DMS114 treated with DMSO at 0.1 percent for 48 hours (cell line): ENCODE measurements at regions not wholly inside any gene's neighbourhood (a gene's known extent, or its start where the extent isn't known, plus 50 kb on each side); places are given as distances from the start of the nearest gene placed in this dataset.

Source experiments
- DNase-seq: peaks from one replicate; lab custom pipeline; 2025; ENCODE audit not compliant: unreplicated experiment; lab: John Stamatoyannopoulos, UW

DNA sequence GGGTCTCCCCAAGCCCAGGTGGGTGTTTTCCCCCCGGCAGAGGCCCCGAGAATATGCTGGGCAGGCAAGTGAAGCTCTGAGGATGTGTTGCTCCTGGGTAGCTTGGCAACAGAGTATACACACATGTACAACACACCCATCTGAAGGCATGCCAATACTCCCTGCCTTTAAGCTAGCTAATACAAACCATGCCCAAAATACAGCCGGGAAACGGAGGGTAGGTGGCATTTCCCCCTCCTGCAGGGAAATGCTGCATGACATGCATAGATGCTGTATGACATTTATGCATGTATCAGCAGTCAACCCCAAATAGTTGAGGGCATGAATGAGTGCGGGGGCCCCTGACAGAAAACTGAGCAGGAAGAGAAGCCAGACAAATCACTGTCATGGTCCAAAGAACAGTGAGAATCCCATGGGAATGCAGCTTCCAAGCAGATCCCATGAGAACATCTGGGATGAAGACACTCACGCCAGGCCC is 614.1 kb downstream of the EBF1 start:
- no peak for DNase-seq

DNA sequence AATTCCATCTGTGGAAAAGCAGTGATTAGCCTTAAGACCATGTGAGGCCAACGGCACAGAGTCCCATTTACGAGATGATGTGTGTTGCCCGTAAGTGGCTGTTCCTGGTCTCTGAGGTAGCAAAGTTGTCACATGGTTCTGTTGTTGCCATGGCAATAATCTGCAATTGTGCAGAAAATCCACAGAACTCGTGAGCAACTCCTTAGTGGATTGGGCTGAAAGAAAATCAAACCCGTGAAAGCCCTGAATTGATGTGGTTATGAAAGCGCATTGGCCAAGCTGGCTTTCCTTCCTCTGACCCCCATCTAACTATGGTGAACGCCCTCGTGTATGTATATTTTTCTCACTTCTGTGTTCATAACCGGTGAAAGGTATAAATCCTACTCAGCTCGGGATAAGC is 614.7 kb downstream of the EBF1 start:
- no peak for DNase-seq

DNA sequence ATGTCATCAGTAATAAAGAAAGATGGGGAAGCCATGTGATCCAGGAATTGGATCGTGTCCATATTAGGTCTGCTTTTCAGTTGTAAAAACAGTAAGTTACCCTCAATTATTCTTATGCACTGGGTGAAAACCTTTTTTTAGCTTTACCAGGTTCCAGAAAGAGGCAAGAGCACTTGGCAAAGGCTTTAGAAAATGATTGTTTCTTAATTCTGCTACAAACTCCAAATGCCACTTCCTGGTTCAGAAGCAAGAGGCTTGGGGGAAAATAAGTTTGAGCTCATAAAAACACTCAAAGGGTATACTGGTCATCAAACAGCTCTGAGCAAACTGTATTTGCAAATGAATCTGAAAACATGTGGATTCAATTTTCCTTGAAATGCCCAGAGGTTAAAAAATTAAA is 615.6 kb downstream of the EBF1 start:
- DNase-seq = no peak

DNA sequence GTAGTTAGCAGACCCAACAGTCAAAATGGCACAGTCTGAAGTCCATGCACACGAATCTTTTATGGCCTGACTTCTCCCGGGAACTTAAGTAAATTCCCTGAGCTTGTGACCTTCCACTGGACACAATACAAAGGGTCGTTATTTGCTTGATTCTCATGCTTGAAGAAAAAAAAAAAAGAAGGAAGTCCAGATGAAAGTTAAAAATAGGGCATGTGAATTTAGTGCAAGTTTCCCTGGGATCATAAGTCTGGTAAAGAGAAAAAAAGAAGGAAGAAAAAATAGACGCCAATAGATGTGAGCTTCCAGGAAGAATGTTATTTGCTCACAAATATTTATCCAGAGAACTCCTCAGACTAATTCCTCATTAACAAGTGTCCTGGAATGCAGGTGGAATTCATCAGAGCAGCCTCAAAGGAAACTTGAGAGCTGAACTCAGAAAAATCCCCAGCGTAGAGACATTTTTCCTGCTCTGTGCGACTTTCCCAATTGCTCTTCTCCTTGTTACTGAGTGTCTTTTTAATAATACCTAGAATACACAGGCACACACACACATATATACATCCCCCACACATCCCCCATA is 616.3 kb downstream of the EBF1 start:
- no peak for DNase-seq

DNA sequence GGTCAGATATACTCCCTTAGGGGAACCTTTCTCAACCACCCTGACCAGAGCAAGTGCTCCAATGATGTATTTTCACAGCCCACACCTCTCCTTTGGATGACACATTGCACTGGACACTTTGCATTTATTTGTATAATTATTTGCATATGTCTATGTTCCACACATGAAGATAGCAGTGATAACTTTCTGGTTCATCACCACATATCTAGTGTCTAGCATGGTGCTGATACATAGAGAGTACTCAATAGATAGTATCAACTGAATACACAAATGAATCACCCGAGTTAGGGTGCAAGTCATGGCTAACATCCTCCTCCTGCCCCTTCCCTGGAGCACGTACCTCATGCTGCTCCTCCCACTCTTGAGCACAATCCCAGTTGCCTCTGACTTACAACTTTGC is 617.6 kb downstream of the EBF1 start:
- DNase-seq = no peak

DNA sequence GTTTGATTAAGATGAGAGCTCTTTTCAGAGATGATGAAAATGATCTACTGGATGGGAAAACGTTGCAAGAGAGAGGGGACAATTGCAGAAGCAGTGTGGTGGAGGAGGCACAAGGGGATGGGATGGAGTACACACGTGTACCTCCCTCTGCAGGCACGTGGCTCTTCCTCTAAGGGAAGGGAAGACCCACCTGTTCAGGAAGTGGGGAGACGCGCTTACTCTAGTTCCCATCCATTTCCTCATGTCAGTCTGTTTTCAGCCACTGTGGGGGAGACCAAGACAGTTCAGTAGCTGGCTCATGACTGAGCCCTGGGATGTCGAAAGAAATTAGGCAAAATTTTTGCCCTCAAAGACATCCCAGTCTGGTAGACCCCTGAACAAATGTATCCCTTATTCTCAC is 619.2 kb upstream of the CLINT1 start:
- DNase-seq = no peak

DNA sequence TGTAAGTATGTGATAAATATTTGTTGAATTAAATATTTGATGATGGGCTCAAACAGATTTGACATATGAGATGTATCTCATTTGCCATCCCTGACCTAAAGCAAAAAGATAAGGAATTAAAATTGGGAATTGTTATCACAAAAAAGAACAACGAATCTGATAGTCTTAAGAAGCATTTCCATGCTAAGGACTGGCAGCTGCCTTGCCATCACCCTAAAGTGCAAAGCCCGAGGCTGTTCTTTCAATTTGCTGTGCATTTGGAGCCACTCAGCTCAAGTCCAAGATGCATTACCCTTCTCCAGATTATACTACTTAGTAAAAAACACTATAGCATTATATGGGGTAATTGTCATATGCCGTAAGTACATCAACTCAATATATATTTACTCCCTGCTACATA is 618.3 kb upstream of the CLINT1 start:
- DNase-seq = no peak

DNA sequence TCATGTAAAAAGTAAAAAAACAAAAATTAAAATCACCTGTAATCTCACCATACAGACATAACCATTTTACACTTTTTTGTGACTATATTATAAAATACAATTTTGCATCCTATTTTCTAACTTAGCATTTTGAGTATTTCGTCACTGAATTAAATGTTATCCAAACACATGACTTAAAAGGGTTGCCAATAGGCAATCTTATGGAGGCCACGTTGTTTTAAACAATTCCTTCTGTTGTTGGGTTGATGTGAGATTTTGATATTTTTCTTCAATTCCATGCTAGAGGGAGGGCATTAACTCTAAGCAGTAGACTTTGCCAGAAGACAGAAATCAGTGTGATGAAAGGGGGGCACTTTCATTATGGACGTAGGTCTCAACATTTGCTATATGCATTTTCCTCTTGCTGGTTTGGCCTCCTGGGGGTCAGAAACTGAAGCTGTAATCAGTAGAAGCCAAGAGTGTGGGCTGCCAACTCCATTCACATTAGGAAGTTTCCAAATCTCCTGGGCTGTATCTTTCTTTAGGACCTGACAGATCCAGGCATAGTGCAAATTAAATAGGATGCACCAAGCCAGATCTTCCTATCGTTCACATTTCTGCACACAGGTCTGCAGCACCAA is 614.2 kb upstream of the CLINT1 start:
- DNase-seq = no peak

DNA sequence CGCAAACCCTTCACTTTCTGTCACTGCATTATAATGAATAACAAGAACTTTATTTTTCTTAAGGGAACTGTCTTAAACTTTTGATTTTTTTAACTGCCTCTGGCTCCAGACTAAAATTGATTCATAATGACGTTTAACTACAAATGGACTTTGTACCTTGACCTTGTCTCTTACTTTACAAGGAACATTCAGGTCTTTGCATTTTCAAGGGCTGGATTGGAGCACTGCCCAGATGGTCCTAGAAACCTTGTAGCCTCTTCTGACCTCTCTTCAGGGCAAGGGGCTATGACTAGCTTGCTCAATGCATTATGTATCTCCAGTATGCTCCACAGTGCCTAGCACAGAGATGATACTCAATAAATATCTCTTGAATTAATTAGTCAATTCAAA is 612.6 kb upstream of the CLINT1 start:
- no peak for DNase-seq

DNA sequence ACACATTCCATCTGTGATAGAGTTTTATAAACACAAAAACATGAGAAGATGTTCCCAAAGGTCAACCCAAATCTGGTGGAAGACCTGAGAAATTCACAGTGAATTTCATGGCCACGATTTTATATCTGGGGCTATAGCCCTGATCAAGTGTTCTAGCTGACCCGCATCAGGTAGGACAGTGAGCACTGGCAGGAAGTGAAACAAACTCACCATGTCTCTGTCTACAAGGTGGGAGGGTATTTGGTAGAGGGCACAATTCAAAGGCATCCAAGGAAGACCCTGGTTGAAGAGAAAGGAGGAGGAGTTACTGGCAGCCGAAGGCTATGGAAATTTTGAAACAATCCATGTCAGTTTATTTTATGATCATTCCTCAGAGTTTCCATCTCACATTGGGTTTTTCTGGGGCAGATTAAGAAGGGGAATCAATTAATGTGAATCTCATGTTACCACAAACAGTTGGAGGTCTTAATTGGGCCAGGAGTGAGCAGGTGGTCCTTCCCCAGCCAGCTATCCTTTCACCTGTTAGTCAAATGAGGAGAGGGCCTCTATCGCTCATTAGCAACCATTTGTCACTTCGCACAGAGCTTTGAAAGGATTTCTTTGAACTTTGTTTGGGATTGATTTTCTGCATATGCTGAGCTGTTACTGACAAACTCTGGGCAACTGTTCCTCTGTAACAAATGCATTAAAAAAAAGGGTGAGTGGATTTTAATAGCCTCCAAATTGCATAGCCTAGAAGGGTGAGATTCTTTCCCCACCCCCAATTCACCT is 612.0 kb upstream of the CLINT1 start:
- DNase-seq = no peak

DNA sequence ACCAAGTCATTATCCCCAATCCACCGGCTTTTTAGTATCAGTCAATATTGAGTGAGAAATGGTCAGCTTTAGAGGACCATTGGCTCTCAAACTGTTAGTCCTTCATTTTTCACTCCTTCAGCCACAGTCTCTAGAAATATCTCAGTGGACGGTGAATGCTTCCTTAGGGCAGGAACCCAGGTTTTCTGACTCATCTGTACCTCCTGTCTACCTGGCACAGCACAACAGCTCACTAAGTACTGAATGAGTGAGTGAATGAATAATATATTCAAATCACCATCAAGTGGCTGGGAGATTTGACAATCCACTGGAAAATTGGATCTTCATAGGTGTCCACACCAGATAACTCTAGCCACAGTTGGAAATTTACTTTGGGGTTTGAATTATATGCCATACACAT is 609.5 kb upstream of the CLINT1 start:
- no peak for DNase-seq

DNA sequence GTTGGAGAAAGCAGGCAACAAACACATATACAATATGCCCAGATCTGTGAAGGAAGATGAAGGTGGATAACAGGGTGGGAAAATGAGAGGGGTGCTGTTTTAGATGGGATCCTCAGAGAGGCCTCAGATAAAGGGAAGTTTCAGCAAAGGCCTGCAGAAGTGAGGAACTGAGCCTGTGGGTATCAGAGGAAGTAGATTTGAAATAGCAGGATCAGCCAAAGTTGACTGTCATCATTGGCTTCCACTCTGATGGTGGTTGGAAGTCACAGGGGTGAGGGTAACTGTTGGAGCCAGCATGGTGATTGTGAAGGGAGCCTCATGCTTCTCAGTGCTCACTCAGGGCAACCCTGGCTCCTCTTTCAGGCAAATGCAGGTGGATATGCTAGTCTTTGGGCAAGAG is 607.2 kb upstream of the CLINT1 start:
- no peak for DNase-seq

DNA sequence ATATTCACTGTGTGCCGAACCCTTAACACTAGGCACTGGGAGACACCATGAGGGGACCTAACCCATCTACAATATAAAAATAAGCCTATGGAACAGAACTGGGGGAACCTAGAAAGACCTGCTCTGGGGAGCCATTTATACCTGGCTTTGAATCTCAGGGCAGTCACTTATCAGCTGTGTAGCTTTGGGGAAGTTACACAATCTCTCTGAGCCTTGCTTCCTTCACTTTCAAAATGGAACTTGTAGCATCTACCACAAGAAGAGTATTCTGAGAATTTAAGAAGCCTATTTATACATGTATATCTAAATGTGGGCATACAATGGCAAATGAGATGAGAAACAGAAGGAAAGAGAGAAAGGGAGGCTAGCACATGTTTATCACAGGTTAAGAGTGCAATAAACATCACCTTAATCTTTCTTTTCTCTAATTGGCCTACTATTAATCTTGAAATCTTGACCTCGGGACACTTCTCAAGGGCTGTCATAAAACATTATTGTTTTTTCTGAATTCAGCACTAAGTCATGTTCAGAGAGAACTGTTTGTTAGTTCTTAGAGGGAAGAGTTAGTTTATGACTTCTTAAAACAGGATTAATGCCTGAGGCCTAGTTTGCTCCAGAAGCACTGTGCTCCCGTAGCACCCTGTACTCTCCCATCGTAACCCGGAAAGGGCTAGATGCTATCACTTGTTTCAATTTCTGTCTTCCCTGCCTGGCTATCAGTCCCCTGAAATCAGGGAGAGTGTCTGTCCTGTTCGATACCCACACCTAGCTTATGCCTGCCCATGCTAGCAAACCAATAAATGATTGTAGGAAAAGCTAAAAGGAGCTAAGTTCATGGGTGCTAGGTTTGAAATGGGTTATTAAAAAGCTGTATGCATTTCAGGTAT is 606.4 kb upstream of the CLINT1 start:
- DNase-seq = no peak

DNA sequence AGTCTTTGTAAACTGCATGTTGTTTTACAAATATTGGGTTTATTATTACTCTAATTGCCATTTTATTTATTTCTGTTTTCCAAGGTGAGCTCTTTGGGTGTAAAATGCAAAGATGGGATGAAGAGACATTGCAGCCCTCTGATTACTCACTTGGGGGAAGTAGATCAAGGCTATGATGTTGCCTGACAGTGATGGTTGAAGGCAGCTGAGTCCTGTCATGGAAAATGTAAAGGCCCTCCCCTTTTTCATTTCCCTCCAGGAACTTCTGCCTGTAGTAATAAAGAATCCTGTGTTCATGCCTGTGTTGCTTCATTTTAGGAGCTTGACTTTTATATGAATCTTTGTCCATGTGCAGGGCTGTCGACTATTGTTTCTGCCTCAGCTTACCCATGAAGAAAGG is 605.4 kb upstream of the CLINT1 start:
- DNase-seq = no peak

DNA sequence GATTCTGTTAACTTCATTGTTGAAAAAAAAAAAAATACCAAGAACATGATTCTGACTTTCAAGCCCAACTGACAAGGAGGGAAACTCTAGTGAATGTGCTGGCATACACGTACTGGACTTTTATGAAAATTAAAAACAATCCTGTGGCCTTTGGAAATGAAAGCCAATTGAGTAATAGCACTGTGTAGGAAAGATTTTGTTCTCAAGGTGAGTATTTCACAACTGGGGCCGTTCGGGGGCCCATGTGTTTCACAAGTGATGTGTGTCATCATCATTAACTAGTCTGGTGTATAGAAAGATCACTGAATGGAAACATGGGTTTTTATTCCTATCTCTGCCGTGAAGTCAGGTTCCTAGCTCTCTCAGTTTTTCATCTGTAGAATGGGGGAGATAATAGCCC is 605.0 kb upstream of the CLINT1 start:
- DNase-seq = no peak

DNA sequence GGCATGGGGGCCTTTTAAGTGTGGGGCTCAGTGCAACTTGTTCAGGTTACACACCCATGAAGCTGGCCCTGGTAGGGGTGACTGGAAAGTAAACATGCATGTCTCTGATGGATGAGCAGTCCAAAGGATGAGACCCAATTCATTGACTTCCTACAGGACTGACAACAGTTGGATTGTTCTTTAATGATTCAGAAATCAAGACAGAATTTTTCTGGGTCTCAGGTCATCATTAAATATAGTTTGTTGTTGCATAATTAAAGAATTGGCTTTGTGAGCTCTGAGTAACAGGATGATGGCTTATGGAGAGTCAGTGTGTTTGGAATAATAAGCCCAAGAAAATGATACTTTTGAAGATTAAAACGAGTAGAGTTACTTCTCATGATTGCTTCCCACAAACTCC is 604.2 kb upstream of the CLINT1 start:
- DNase-seq = no peak

DNA sequence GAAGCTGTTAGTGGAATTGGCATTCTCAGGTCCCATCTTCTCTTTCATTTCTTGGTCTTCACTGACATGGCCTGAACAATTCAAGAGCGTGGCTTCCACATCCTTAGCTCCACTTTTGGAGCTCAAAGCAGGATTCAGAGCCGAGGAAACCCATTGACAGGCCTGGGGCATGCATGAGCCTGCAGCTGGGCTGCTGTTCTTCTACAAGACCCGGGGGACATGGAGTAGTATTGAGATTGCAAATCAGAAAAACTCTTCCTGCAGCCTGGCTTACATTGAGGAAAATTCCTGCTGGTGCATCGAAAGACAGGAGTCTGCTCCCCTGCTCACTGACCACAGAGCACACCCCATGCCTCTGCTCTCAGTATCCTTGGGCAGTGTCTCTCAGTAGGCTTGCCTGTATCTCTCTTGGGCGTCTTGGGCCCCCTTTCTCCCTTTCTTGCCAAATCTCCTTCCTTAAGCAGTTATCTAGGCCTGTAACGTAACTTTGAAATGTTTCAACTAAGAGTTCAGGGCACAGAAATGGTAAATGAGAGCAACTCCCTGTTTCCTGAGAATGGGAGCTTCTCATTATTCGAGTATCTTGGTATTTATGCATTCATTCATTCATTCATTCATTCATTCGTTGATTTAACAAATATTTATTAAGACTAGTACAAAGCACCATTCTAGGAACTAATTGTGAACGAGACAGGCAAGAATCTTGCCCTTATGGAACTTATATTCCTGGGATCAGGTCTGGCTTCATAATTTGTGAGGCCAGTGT is 603.6 kb upstream of the CLINT1 start:
- no peak for DNase-seq

DNA sequence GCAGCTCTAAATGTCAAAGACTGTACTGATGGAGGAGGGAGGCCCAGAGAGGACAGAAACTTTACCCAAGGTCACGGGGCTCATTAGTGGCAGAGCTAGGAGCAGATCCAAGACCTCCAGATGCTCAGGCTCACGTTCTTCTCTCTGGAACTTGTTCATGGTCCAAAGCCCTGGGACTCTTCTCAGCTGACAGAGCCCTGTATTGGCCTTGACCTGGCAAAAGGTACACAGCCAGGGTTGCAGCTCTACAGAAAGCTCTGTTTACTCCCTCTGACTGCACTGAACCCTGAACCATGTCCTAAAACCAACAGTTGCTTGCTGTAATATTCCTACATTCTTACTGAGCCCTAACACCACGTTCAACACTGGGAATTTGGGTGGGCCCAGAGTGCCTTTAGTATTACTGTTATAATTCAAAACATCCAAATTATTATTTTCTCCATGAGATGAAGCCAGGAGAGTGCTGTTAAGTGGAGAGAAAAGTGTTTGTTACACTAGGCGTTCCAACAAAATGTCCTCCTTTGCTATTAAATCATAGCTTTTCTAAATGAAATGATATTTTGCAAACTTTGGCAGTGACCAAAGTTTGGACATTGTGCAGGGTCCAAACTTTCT is 602.4 kb upstream of the CLINT1 start:
- DNase-seq = no peak

DNA sequence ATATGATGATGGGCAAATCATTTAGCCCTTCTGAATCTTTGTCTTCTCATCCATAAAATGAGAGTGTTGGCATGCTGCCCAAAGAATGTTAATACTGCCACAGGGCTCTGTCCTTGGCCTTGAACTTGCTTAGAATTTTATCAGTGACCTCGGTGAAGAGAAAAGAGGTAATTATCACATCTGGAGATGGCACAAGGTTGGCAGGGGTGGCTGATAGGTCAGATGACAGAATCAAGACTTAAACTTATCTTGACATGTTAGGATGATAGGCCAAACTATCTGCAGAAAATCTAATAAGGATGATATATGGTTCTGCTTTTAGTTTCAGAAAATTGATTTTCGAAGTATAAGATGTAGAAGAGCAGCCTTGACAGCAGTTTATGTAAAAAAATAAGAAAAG is 599.1 kb upstream of the CLINT1 start:
- no peak for DNase-seq

DNA sequence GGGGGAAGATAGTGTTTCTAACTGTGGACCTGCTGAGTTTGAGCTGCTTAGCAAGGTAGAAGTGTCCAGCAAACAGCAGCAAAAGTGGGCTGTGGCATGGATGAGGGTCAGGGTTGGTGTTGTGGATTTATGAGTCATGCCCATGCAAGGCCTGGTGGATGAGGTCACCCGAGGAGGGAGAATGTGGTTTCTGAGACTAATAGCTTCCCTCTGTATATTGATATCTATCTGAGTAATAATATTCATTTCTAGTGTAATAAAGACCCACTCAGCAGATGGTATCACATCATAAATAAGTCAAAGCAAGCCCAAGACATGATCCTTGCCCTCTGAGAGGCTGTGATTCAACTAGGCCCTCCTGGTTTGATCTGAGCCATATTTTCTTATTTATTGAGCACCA is 597.8 kb upstream of the CLINT1 start:
- DNase-seq = no peak
